ENCODE measurements at regions not wholly inside any gene's neighbourhood (a gene's known extent, or its start where the extent isn't known, plus 50 kb on each side); places are given as distances from the start of the nearest gene placed in this dataset.

DNA sequence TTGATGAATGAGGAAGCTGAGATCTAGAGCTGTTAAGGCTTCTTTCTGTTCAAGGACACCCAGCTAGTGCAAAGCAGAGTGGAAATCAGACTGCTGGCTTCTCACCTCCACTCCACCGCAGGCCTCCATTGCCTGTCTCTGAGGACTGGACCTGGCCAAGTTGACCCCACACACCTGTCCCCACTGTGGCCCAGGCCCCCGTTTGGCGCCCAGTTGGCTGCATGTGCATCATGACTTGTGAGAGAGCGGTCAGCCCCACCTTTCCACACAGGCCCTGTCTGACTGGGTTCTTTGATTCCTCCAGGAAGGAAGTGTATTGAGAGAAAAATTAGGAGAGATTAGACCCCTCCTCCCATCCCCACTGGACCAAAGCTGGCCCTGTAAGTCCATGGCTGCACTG lies 206.3 kb upstream of the TLE3 start (continued):
- TF ChIP-seq NCOR1 (IDR thresholded peaks at IDR 0.05) (no peak), ESRRB (CRISPR knock-in tag; IDR thresholded peaks at IDR 0.05; ENCODE audit: borderline replicate concordance) (no peak), BACH1 (tag; IDR thresholded peaks at IDR 0.05) (no peak)
- TF ChIP-seq, protein P1, sequence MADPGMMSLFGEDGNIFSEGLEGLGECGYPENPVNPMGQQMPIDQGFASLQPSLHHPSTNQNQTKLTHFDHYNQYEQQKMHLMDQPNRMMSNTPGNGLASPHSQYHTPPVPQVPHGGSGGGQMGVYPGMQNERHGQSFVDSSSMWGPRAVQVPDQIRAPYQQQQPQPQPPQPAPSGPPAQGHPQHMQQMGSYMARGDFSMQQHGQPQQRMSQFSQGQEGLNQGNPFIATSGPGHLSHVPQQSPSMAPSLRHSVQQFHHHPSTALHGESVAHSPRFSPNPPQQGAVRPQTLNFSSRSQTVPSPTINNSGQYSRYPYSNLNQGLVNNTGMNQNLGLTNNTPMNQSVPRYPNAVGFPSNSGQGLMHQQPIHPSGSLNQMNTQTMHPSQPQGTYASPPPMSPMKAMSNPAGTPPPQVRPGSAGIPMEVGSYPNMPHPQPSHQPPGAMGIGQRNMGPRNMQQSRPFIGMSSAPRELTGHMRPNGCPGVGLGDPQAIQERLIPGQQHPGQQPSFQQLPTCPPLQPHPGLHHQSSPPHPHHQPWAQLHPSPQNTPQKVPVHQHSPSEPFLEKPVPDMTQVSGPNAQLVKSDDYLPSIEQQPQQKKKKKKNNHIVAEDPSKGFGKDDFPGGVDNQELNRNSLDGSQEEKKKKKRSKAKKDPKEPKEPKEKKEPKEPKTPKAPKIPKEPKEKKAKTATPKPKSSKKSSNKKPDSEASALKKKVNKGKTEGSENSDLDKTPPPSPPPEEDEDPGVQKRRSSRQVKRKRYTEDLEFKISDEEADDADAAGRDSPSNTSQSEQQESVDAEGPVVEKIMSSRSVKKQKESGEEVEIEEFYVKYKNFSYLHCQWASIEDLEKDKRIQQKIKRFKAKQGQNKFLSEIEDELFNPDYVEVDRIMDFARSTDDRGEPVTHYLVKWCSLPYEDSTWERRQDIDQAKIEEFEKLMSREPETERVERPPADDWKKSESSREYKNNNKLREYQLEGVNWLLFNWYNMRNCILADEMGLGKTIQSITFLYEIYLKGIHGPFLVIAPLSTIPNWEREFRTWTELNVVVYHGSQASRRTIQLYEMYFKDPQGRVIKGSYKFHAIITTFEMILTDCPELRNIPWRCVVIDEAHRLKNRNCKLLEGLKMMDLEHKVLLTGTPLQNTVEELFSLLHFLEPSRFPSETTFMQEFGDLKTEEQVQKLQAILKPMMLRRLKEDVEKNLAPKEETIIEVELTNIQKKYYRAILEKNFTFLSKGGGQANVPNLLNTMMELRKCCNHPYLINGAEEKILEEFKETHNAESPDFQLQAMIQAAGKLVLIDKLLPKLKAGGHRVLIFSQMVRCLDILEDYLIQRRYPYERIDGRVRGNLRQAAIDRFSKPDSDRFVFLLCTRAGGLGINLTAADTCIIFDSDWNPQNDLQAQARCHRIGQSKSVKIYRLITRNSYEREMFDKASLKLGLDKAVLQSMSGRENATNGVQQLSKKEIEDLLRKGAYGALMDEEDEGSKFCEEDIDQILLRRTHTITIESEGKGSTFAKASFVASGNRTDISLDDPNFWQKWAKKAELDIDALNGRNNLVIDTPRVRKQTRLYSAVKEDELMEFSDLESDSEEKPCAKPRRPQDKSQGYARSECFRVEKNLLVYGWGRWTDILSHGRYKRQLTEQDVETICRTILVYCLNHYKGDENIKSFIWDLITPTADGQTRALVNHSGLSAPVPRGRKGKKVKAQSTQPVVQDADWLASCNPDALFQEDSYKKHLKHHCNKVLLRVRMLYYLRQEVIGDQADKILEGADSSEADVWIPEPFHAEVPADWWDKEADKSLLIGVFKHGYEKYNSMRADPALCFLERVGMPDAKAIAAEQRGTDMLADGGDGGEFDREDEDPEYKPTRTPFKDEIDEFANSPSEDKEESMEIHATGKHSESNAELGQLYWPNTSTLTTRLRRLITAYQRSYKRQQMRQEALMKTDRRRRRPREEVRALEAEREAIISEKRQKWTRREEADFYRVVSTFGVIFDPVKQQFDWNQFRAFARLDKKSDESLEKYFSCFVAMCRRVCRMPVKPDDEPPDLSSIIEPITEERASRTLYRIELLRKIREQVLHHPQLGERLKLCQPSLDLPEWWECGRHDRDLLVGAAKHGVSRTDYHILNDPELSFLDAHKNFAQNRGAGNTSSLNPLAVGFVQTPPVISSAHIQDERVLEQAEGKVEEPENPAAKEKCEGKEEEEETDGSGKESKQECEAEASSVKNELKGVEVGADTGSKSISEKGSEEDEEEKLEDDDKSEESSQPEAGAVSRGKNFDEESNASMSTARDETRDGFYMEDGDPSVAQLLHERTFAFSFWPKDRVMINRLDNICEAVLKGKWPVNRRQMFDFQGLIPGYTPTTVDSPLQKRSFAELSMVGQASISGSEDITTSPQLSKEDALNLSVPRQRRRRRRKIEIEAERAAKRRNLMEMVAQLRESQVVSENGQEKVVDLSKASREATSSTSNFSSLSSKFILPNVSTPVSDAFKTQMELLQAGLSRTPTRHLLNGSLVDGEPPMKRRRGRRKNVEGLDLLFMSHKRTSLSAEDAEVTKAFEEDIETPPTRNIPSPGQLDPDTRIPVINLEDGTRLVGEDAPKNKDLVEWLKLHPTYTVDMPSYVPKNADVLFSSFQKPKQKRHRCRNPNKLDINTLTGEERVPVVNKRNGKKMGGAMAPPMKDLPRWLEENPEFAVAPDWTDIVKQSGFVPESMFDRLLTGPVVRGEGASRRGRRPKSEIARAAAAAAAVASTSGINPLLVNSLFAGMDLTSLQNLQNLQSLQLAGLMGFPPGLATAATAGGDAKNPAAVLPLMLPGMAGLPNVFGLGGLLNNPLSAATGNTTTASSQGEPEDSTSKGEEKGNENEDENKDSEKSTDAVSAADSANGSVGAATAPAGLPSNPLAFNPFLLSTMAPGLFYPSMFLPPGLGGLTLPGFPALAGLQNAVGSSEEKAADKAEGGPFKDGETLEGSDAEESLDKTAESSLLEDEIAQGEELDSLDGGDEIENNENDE (IDR thresholded peaks at IDR 0.05; ENCODE audit: low read depth, low read length): no peak
- TF ChIP-seq, protein P2, sequence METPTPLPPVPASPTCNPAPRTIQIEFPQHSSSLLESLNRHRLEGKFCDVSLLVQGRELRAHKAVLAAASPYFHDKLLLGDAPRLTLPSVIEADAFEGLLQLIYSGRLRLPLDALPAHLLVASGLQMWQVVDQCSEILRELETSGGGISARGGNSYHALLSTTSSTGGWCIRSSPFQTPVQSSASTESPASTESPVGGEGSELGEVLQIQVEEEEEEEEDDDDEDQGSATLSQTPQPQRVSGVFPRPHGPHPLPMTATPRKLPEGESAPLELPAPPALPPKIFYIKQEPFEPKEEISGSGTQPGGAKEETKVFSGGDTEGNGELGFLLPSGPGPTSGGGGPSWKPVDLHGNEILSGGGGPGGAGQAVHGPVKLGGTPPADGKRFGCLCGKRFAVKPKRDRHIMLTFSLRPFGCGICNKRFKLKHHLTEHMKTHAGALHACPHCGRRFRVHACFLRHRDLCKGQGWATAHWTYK (CRISPR knock-in tag; IDR thresholded peaks at IDR 0.05): no peak
